ENCODE measurements at regions not wholly inside any gene's neighbourhood (a gene's known extent, or its start where the extent isn't known, plus 50 kb on each side); places are given as distances from the start of the nearest gene placed in this dataset.

- peaks cover 8% of the 10 kb centered on the region for H3K4me1 ChIP-seq (replicated peaks; ENCODE audit: insufficient read depth)
- H3K4me3 ChIP-seq, result no peak overlapping the region
- ChIA-PET CTCF (interaction anchor here (0.6 kb wide), 1 partner anchor 263 kb away, joined by 3 read pairs; no protein-coding TSS in a partner anchor), POLR2A (ENCODE audit: unreplicated experiment) (interaction anchor here (0.6 kb wide), 1 partner anchor 815 kb away, joined by 3 read pairs; no protein-coding TSS in a partner anchor)
- H3K4me2 ChIP-seq, result no peak overlapping the region
- H3K9me2 ChIP-seq (ENCODE audit: insufficient read depth), result no peaks in the 10 kb centered on the region
- H3K27me3 ChIP-seq (ENCODE audit: insufficient read depth, low read depth), result no peaks in the 10 kb centered on the region
- no peak overlapping the region for H3K27ac ChIP-seq
- no peaks in the 10 kb centered on the region for H3K36me3 ChIP-seq (ENCODE audit: low read depth)
- no TSS peak for BruUV-seq (replicated peaks)
- H3K9me3 ChIP-seq (ENCODE audit: insufficient read depth, low read depth), result no peaks in the 10 kb centered on the region
- H3K79me2 ChIP-seq (ENCODE audit: low read depth), result no peaks in the 10 kb centered on the region
- H3F3A ChIP-seq (ENCODE audit: insufficient read depth, low read depth), result peaks cover 1% of the 10 kb centered on the region; the same call in 1 of the 2 replicates
- no peaks in the 10 kb centered on the region for H4K20me1 ChIP-seq (ENCODE audit: insufficient read depth)
- intact Hi-C loops (cut with micrococcal nuclease; ENCODE audit: unreplicated experiment), result no loop called here
- TF ChIP-seq EZH2 (IDR thresholded peaks at IDR 0.05; ENCODE audit: low read depth), result no peak
- TF ChIP-seq CTCF (conservative IDR thresholded peaks at IDR 0.05), result no peak
- DNase-seq, result no peak
- H2AFZ ChIP-seq, result no peak overlapping the region
Measured at GRCh38 chr2:42901076-42901640, 108.8 kb upstream of the HAAO start.

GRCh38 chr2:42900289-42900891 lies 108.0 kb upstream of the HAAO start:
- Histone ChIP-seq H3K4me2 (no peak overlapping the region), H3K27me3 (ENCODE audit: insufficient read depth, low read depth) (no peaks in the 10 kb centered on the region), H3K4me3 (no peak overlapping the region), H3K4me1 (replicated peaks; ENCODE audit: insufficient read depth) (peaks cover 8% of the 10 kb centered on the region), H4K20me1 (ENCODE audit: insufficient read depth) (no peaks in the 10 kb centered on the region), H2AFZ (no peak overlapping the region), H3K9me3 (ENCODE audit: insufficient read depth, low read depth) (no peaks in the 10 kb centered on the region), H3K79me2 (ENCODE audit: low read depth) (no peaks in the 10 kb centered on the region), H3K9me2 (ENCODE audit: insufficient read depth) (no peaks in the 10 kb centered on the region), H3K27ac (no peak overlapping the region), H3F3A (ENCODE audit: insufficient read depth, low read depth) (peaks cover 4% of the 10 kb centered on the region; the same call in 1 of the 2 replicates), H3K36me3 (ENCODE audit: low read depth) (no peaks in the 10 kb centered on the region)
- intact Hi-C loops (cut with micrococcal nuclease; ENCODE audit: unreplicated experiment), result no loop called here
- ChIA-PET POLR2A (ENCODE audit: unreplicated experiment) (no interaction called here), CTCF (interaction anchor here (0.6 kb wide), 1 partner anchor 262 kb away, joined by 3 read pairs; no protein-coding TSS in a partner anchor)
- DNase-seq, result no peak
- no TSS peak for BruUV-seq (replicated peaks)
- TF ChIP-seq EZH2 (IDR thresholded peaks at IDR 0.05; ENCODE audit: low read depth) (no peak), CTCF (conservative IDR thresholded peaks at IDR 0.05) (no peak)

GRCh38 chr2:42897358-42897757 lies 105.0 kb upstream of the HAAO start:
- Histone ChIP-seq H3F3A (ENCODE audit: insufficient read depth, low read depth) (peaks cover 4% of the 10 kb centered on the region; the same call in 1 of the 2 replicates), H3K36me3 (ENCODE audit: low read depth) (no peaks in the 10 kb centered on the region), H3K27me3 (ENCODE audit: insufficient read depth, low read depth) (no peaks in the 10 kb centered on the region), H3K4me1 (replicated peaks; ENCODE audit: insufficient read depth) (peaks cover 8% of the 10 kb centered on the region), H3K4me2 (no peak overlapping the region), H3K4me3 (no peak overlapping the region), H3K9me2 (ENCODE audit: insufficient read depth) (no peaks in the 10 kb centered on the region), H3K27ac (no peak overlapping the region), H3K9me3 (ENCODE audit: insufficient read depth, low read depth) (no peaks in the 10 kb centered on the region), H4K20me1 (ENCODE audit: insufficient read depth) (no peaks in the 10 kb centered on the region), H3K79me2 (ENCODE audit: low read depth) (no peaks in the 10 kb centered on the region), H2AFZ (no peak overlapping the region)
- TSS peak; percentile 98 for BruUV-seq (replicated peaks)
- ChIA-PET CTCF (no interaction called here), POLR2A (ENCODE audit: unreplicated experiment) (no interaction called here)
- no peak for DNase-seq
- TF ChIP-seq CTCF (conservative IDR thresholded peaks at IDR 0.05) (no peak), EZH2 (IDR thresholded peaks at IDR 0.05; ENCODE audit: low read depth) (no peak)
- intact Hi-C loops (cut with micrococcal nuclease; ENCODE audit: unreplicated experiment), result no loop called here

All from PC-9 (cell line).